T-helper 2 cell treated with Interferon-gamma antibody and Interleukin-4, amounts not matched to agents 5 μg/mL and 100 μg/mL, for 36 hours (primary cell): ENCODE measurements at regions not wholly inside any gene's neighbourhood (a gene's known extent, or its start where the extent isn't known, plus 50 kb on each side); places are given as distances from the start of the nearest gene placed in this dataset.
"Not testable (repeated sequence)": the region's sequence is repeated elsewhere in the genome, so short reads cannot be mapped to it uniquely, and the experiment has no call there.

Experiments
- DNase-seq: peaks from one replicate; pipeline ENCODE4 v3.0.0; 2021; ENCODE audit warnings: low spot score
- H3K27ac Mint-ChIP-seq: one replicate; pipeline ENCODE4 v1.8.0; 2021; ENCODE audit warnings: mild to moderate bottlenecking, mixed read lengths
- H3K27me3 Mint-ChIP-seq: one replicate; pipeline ENCODE4 v1.8.0; 2021; ENCODE audit warnings: low read depth, mixed read lengths
- H3K36me3 Mint-ChIP-seq: one replicate; pipeline ENCODE4 v1.8.0; 2021; ENCODE audit warnings: low read depth, mixed read lengths
- H3K4me1 Mint-ChIP-seq: one replicate; pipeline ENCODE4 v1.8.0; 2021; ENCODE audit warnings: low read depth, mixed read lengths
- H3K4me3 Mint-ChIP-seq: one replicate; pipeline ENCODE4 v1.8.0; 2022; ENCODE audit warnings: mild to moderate bottlenecking, moderate library complexity, mixed read lengths
- H3K9me3 Mint-ChIP-seq: one replicate; pipeline ENCODE4 v1.8.0; 2021; ENCODE audit warnings: mixed read lengths

DNA sequence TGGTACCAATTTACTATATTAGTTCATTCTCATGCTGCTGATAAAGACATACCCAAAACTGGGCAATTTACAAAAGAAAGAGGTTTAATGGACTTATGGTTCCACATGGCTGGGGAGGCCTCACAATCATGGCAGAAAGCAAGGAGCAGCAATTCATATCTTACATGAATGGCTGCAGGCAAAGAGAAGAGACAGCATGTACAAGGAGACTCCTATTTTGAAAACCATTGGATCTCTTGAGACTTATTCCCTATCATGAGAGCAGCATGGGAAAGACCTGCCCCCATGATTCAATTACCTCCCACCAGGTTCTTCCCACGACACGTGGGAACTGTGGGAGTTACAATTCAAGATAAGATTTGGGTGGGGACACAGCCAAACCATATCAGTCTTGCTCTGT is 200.5 kb downstream of the FCRL5 start:
- not testable (repeated sequence) for H3K9me3 Mint-ChIP-seq, H3K4me1 Mint-ChIP-seq, H3K27ac Mint-ChIP-seq, DNase-seq, H3K4me3 Mint-ChIP-seq, H3K36me3 Mint-ChIP-seq
- H3K27me3 Mint-ChIP-seq, result peaks cover 12% of the 10 kb centered on the region

DNA sequence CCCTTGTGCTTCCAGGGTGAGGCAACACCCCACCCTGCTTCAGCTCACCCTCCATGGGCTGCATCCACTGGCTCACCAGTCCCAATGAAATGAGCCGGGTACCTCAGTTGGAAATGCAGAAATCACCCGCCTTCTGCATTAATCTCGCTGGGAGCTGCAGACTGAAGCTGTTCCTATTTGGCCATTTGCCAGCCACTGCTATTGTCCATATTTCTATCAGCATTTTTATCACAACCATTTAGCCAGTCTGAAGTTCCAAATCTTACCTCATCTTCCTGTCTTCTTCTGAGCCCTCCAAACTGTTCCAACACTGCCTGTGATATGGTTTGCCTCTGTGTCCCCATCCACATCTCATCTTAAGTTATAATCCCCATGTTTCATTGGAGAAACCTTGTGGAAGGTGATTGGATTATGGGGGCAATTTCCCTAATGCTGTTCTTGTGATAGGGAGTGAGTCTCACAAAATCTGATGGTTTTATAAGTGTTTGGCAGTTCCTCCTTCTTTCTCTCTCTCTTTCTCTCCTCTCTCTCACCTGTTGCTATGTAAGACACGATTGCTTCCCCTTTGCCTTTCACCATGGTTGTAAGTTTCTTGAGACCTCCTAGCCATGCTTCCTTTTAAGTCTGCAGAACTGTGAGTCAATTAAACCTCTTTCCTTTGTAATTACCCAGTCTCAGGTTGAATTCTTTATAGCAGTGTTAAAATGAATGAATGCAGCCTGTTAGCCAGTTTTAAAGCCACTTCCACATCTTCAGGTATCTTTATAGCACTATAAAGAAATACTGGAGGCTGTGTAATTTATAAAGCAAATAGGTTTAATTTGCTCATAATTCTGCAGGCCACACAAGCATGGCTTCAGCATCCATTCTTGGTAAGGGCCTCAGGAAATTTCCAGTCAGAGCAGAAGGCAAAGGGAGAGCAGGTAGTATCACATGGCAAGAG is 203.5 kb downstream of the FCRL5 start:
- H3K27ac Mint-ChIP-seq, result no peak overlapping the region
- H3K27me3 Mint-ChIP-seq, result peaks cover 3% of the 10 kb centered on the region
- no peak overlapping the region for H3K4me3 Mint-ChIP-seq
- no peaks in the 10 kb centered on the region for H3K4me1 Mint-ChIP-seq
- no peak for DNase-seq
- H3K36me3 Mint-ChIP-seq, result no peaks in the 10 kb centered on the region
- H3K9me3 Mint-ChIP-seq, result no peaks in the 10 kb centered on the region

DNA sequence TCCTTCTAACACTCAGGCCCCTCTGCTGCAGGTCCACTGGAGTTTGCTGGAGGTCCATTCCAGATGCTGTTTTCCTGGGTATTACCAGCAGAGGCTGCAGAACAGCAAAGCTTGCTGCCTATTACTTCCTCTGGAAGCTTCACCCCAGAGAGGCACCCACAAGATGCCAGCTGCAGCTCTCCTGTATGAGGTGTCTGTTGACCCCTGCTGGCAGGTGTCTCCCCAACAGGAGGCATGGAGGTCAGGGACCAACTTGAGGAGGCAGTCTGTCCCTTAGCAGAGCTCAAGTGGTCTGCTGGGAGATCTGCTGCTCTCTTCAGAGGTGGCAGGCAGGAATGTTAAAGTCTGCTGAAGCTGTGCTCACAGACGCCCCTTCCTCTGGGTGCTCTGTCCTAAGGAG is 204.8 kb downstream of the FCRL5 start:
- no peaks in the 10 kb centered on the region for H3K4me1 Mint-ChIP-seq
- DNase-seq, result no peak
- H3K36me3 Mint-ChIP-seq, result no peaks in the 10 kb centered on the region
- H3K27ac Mint-ChIP-seq, result no peak overlapping the region
- no peaks in the 10 kb centered on the region for H3K9me3 Mint-ChIP-seq
- no peak overlapping the region for H3K4me3 Mint-ChIP-seq
- H3K27me3 Mint-ChIP-seq, result no peaks in the 10 kb centered on the region

DNA sequence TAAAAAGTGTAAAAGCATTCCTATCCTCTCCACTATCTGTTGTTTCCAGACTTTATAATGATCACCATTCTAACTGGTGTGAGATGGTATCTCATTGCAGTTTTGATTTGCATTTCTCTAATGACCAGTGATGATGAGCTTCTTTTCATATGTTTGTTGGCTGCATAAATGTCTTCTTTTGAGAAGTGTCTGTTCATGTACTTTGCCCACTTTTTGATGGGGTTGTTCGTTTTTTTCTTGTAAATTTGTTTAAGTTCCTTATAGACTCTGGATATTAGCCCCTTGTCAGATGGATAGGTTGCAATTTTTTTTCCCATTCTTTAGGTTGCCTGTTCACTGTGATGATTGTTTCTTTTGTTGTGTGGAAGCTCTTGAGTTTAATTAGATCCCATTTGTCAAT is 199.6 kb upstream of the ETV3 start:
- not testable (repeated sequence) for H3K4me1 Mint-ChIP-seq, H3K36me3 Mint-ChIP-seq, H3K4me3 Mint-ChIP-seq, DNase-seq, H3K9me3 Mint-ChIP-seq, H3K27ac Mint-ChIP-seq, H3K27me3 Mint-ChIP-seq

DNA sequence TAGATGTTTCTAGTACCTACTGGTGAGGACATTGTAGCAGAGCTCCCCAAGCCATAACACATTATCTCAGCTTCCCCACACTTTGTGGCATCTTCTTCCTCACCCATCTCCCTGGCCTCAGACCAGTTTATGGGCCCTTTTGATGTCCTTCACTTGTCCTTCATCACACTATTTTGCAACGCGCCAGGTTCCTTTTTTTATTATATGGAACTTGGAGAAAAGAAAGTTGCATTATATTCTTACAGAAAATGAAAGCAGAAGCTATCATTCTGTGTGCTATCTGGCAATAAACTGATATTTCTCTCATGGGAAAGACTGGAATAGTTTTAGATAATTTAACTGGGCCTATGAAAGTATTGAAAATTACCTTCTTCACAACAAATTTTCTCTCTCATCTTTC is 196.9 kb upstream of the ETV3 start:
- Mint-ChIP-seq H3K36me3 (no peaks in the 10 kb centered on the region), H3K27ac (no peak overlapping the region), H3K27me3 (no peaks in the 10 kb centered on the region), H3K4me1 (no peaks in the 10 kb centered on the region), H3K9me3 (no peaks in the 10 kb centered on the region), H3K4me3 (no peak overlapping the region)
- no peak for DNase-seq

DNA sequence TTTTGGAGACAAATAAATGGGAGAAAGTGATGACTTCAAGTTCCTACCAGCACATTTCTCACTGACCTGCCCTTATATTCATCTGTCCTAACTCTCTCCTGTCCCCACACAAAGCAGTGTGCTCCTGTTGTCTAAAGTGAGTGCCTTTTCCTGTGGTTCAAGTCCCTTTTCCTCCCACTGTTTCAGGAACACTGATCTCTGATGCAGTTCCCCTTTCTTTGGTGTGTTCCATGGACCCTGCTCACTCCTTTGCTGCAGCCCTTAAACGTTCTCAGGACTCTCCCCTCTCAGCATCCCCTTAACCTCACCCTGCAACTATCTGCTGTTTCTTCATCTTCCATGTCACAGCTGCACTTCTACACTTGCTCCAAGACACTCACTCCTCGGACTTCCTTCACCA is 195.8 kb upstream of the ETV3 start:
- H3K36me3 Mint-ChIP-seq, result no peaks in the 10 kb centered on the region
- no peaks in the 10 kb centered on the region for H3K27me3 Mint-ChIP-seq
- H3K4me3 Mint-ChIP-seq, result no peak overlapping the region
- no peak for DNase-seq
- H3K4me1 Mint-ChIP-seq, result no peaks in the 10 kb centered on the region
- no peaks in the 10 kb centered on the region for H3K9me3 Mint-ChIP-seq
- no peak overlapping the region for H3K27ac Mint-ChIP-seq

DNA sequence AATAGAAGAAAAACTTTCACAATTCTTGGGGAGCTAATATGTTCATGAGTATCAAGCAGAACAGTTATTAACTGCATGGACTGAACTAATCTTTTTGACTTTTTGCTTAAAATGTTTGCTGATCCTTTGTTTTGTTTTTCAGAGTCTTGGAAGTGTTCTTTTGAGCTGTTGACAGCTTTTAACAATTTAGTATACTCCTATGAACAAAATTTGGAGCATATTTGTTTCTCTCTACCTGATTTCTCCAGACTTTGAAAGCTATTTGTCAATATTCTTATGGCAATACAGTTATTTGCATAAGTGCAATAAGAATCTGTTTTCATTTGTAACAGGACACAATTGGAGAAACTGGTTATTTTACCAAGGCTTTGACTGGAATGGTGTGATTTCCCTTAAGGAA is 192.0 kb upstream of the ETV3 start:
- H3K27ac Mint-ChIP-seq, DNase-seq, H3K27me3 Mint-ChIP-seq, H3K9me3 Mint-ChIP-seq, H3K4me3 Mint-ChIP-seq, H3K4me1 Mint-ChIP-seq, H3K36me3 Mint-ChIP-seq: not testable (repeated sequence)

DNA sequence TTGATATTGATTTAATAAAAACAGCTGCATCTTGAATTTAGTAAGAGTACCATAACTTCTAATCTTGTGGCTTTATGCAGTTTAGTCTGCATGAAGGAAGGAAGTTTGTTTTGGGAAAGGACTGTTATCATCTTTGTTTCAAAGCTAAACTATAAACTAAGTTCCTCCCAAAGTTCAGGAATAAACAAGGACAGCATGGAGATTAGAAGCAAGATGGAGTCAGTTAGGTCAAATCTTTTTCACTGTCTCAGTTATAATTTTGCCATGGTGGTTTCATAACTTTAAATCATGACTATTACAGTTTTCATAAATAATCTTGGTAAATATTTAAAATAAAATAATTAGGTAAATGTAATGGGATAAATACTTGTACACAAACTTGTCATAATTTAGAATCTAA is 189.9 kb upstream of the ETV3 start:
- H3K27me3 Mint-ChIP-seq, H3K36me3 Mint-ChIP-seq, H3K27ac Mint-ChIP-seq, DNase-seq, H3K4me1 Mint-ChIP-seq, H3K4me3 Mint-ChIP-seq, H3K9me3 Mint-ChIP-seq: not testable (repeated sequence)

DNA sequence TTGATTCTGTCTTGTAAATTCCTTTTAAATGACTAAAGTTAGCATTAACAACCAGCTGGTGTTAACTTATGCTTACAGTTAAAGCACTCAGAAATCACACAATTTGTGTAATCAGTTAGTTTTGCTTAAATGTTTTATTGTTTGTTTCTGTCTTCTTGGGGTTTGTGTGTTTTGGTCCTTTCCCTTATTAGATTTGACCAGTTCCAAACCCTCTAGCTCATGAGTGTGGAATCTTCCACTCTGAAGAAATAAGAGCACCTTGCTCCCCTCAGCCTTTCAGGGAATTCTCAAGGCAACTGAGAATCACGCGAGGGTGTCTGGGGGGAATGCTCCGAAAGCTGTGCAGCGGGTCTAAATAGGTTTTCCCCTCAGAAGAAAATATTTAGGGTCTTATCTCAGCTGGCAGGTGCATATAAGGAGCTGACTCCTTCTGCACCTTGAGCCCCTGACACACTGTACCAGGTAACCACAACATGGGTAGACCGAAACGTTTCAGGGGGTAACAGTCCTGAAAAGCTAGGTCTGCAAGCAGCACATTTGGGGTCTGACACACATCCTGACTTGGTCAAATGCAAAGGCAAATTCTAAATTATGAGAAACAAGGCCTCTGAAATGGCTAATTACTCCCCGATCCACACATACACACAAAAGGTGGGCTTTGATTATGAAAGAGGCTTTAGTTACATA is 188.1 kb upstream of the ETV3 start:
- H3K27ac Mint-ChIP-seq, result no peak overlapping the region
- H3K4me3 Mint-ChIP-seq, result no peak overlapping the region
- H3K27me3 Mint-ChIP-seq, result peaks cover 2% of the 10 kb centered on the region
- no peak for DNase-seq
- no peaks in the 10 kb centered on the region for H3K4me1 Mint-ChIP-seq
- H3K36me3 Mint-ChIP-seq, result no peaks in the 10 kb centered on the region
- peaks cover 4% of the 10 kb centered on the region for H3K9me3 Mint-ChIP-seq

DNA sequence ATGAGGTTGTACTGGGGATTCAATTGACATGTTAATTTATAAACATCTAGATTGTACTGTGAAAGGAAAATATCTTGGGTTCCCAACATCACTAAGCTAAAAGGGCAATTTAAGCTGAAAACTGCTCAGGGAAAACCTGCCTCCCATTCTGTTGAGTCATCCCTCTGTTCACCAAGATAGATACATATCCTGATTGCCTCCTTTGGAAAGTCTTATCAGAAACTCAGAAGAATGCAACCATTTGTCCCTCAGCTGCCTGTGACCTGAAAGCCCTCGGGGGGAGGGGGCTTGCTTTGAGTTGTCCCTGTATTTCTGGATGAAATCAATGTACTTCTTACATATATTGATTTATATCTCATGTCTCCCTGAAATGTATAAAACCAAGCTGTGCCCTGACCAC is 187.0 kb upstream of the ETV3 start:
- Mint-ChIP-seq H3K27ac (no peak overlapping the region), H3K27me3 (peaks cover 2% of the 10 kb centered on the region), H3K4me1 (no peaks in the 10 kb centered on the region), H3K36me3 (no peaks in the 10 kb centered on the region), H3K4me3 (no peak overlapping the region), H3K9me3 (peaks cover 5% of the 10 kb centered on the region)
- DNase-seq, result no peak

DNA sequence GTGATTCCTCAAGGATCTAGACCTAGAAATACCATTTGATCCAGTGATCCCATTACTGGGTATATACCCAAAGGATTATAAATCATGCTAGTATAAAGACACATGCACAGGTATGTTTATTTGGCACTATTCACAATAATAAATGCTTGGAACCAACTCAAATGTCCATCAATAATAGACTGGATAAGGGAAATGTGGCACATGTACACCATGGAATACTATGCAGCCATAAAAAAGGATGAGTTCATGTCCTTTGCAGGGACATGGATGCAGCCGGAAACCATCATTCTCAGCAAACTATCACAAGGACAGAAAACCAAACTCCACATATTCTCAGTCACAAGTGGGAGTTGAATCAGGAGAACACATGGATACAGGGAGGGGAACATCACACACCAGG is 183.8 kb upstream of the ETV3 start:
- H3K27me3 Mint-ChIP-seq, H3K4me1 Mint-ChIP-seq, H3K27ac Mint-ChIP-seq, DNase-seq, H3K4me3 Mint-ChIP-seq, H3K36me3 Mint-ChIP-seq: not testable (repeated sequence)
- peaks cover 15% of the 10 kb centered on the region for H3K9me3 Mint-ChIP-seq

DNA sequence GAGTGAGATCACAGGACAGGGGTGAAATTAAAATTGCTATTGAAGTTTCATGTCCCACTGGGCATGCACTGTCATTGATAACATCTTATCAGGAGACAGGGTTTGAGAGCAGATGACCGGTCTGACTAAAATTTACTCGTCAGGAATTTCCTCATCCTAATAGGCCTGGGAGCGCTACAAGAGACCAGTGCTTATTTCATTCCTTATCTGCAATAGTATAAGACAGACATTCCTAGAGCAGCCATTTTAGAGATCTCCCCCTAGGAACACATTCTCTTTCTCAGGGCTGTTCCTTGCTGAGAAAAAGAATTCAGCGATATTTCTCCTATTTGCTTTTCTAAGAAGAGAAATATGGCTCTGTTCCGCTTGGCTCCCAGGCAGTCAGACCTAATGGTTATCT is 181.4 kb upstream of the ETV3 start:
- no peak for DNase-seq
- Mint-ChIP-seq H3K27ac (no peak overlapping the region), H3K4me3 (no peak overlapping the region), H3K9me3 (peaks cover 19% of the 10 kb centered on the region), H3K4me1 (no peaks in the 10 kb centered on the region), H3K36me3 (no peaks in the 10 kb centered on the region), H3K27me3 (peaks cover 2% of the 10 kb centered on the region)

DNA sequence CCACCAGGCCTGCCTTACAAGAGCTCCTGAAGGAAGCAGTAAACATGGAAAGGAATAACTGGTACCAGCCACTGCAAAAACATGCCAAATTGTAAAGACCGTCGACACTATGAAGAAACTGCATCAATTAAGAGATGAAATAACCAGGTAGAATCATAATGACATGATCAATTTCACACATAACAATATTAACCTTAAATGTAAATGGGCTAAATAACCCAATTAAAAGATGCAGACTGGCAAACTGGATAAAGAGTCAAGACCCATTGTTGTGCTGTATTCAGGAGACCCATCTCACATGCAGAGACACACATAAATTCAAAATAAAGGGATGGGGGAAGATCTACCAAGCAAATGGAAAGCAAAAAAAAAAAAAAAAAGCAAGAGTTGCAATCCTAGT is 179.0 kb upstream of the ETV3 start:
- not testable (repeated sequence) for H3K27ac Mint-ChIP-seq, DNase-seq, H3K4me3 Mint-ChIP-seq, H3K4me1 Mint-ChIP-seq, H3K27me3 Mint-ChIP-seq, H3K36me3 Mint-ChIP-seq
- peaks cover 19% of the 10 kb centered on the region for H3K9me3 Mint-ChIP-seq

DNA sequence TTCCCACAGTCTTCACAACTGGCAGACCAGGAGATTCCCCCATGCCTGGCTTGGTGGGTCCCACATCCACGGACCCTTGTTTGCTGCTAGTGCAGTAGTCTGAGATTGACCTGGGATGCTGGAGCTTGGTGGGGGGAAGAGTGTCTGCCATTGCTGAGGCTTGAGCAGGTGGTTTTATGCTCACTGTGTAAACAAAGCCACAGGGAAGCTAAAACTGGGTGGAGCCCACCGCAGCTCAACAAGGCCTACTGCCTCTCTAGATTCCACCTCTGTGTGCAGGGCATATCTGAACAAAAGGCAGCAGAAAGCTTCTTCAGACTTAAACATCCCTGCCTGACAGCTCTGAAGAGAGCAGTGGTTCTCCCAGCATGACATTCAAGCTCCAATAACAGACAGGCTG is 177.3 kb upstream of the ETV3 start:
- Mint-ChIP-seq H3K4me3 (no peak overlapping the region), H3K36me3 (no peaks in the 10 kb centered on the region), H3K27ac (no peak overlapping the region), H3K4me1 (no peaks in the 10 kb centered on the region), H3K9me3 (peaks cover 14% of the 10 kb centered on the region), H3K27me3 (no peaks in the 10 kb centered on the region)
- DNase-seq, result no peak
